Small intestine (tissue), 7 donors: ENCODE measurements at regions not wholly inside any gene's neighbourhood (a gene's known extent, or its start where the extent isn't known, plus 50 kb on each side); places are given as distances from the start of the nearest gene placed in this dataset.
"Not testable (repeated sequence)": the region's sequence is repeated elsewhere in the genome, so short reads cannot be mapped to it uniquely, and the experiment has no call there.

Source experiments
- DNase-seq, 2 donors: peaks; one replicate each; pipeline versions ENCODE4 v3.0.0 to v3.0.0-alpha.2; 2013
- FAIRE-seq: peaks from 2 replicates; lab custom pipeline; 2012; peaks lifted over from hg19 to GRCh38; lab: Jason Lieb, UNC
- H3K27ac ChIP-seq, 3 donors: one replicate each; pipeline ENCODE4 v1.5.1; 2013; ENCODE audit warnings: low read length in 2 of 3, mild to moderate bottlenecking in 2 of 3, control low read depth in 1 of 3, inconsistent platforms in 1 of 3, low read depth in 1 of 3, moderate library complexity in 1 of 3
- H3K27me3 ChIP-seq, 3 donors: one replicate each; pipeline ENCODE4 v1.6.1; 2013; ENCODE audit warnings: low read length in 3 of 3, inconsistent platforms in 1 of 3; ENCODE audit not compliant: control insufficient read depth in 3 of 3, insufficient read depth in 3 of 3
- H3K36me3 ChIP-seq, 3 donors: one replicate each; pipeline ENCODE4 v1.6.1; 2013; ENCODE audit warnings: low read length in 3 of 3, inconsistent platforms in 1 of 3, low read depth in 1 of 3, mild to moderate bottlenecking in 1 of 3, moderate library complexity in 1 of 3; ENCODE audit not compliant: control insufficient read depth in 3 of 3, insufficient read depth in 2 of 3
- H3K4me1 ChIP-seq, 3 donors: one replicate each; pipeline ENCODE4 v1.6.1; 2013; ENCODE audit warnings: low read length in 2 of 3, inconsistent platforms in 1 of 3, low read depth in 1 of 3, mild to moderate bottlenecking in 1 of 3, moderate library complexity in 1 of 3; ENCODE audit not compliant: control insufficient read depth in 3 of 3, insufficient read depth in 2 of 3
- H3K4me3 ChIP-seq, 3 donors: one replicate each; pipeline ENCODE4 v1.5.1; 2013; ENCODE audit warnings: low read length in 3 of 3, control low read depth in 1 of 3, inconsistent platforms in 1 of 3, low read depth in 1 of 3, mild to moderate bottlenecking in 1 of 3, moderate library complexity in 1 of 3
- H3K9me3 ChIP-seq, 2 donors: one replicate each; pipeline ENCODE4 v1.6.1; 2013; ENCODE audit warnings: low read depth in 1 of 2, low read length in 1 of 2; ENCODE audit not compliant: control insufficient read depth in 2 of 2, insufficient read depth in 1 of 2
- WGBS, 3 donors: extraction: QIAGEN DNeasy Blood & Tissue Kit; methylation state at CpG; one replicate each; pipeline ENCODE4 v1.1.7; 2013; 5-methylcytosine and 5-hydroxymethylcytosine counted together
- donor health status: healthy with polysubstance abuse.
- donor health status: control.
- donor health status: control.
- donor health status: Bipolar disorder and iron deficiency.
- donor health status: healthy.

- H3K9me3 ChIP-seq: peaks cover 0 to 4% of the 10 kb centered on the region in 2 donors
- DNase-seq: no peak
- H3K27me3 ChIP-seq: no peaks in the 10 kb centered on the region
- WGBS, 3 donors: 71 to 78% (median 74%) methylated on average over 9 of the region's 9 CpGs
- H3K27ac ChIP-seq: no peak overlapping the region
- no peaks in the 10 kb centered on the region for H3K4me1 ChIP-seq
- no peak for FAIRE-seq
- H3K36me3 ChIP-seq: no peaks in the 10 kb centered on the region
- H3K4me3 ChIP-seq: no peak overlapping the region
Observed at GRCh38 chr14:89096946-89097345, 272.5 kb downstream of the TTC8 start.

- FAIRE-seq (no peak), DNase-seq (no peak)
- H3K4me1 ChIP-seq: no peaks in the 10 kb centered on the region
- WGBS, 3 donors: 64 to 69% (median 65%) methylated on average over 2 of the region's 2 CpGs
- no peaks in the 10 kb centered on the region for H3K27me3 ChIP-seq
- H3K4me3 ChIP-seq: no peak overlapping the region
- no peaks in the 10 kb centered on the region for H3K36me3 ChIP-seq
- no peak overlapping the region for H3K27ac ChIP-seq
- H3K9me3 ChIP-seq: no peaks in the 10 kb centered on the region
Observed at GRCh38 chr14:89098254-89098653, 273.8 kb downstream of the TTC8 start.

- DNase-seq, H3K36me3 ChIP-seq, H3K9me3 ChIP-seq, H3K4me3 ChIP-seq, H3K4me1 ChIP-seq, H3K27ac ChIP-seq, H3K27me3 ChIP-seq, FAIRE-seq: not testable (repeated sequence)
- WGBS, 3 donors: 77 to 80% (median 78%) methylated on average over 10 of the region's 10 CpGs
Observed at GRCh38 chr14:89104171-89104817, 279.8 kb downstream of the TTC8 start.

- H3K9me3 ChIP-seq, H3K27ac ChIP-seq, FAIRE-seq, H3K36me3 ChIP-seq, H3K4me1 ChIP-seq, H3K27me3 ChIP-seq, DNase-seq, H3K4me3 ChIP-seq: not testable (repeated sequence)
- WGBS, 3 donors: 68 to 86% (median 75%) methylated on average over 4 of the region's 4 CpGs
Observed at GRCh38 chr14:89104861-89105260, 280.4 kb downstream of the TTC8 start.
